K562 (cell line): ENCODE measurements at regions not wholly inside any gene's neighbourhood (a gene's known extent, or its start where the extent isn't known, plus 50 kb on each side); places are given as distances from the start of the nearest gene placed in this dataset.

ENCODE experiments used
- BACH1 ChIP-seq: fragments of 200-800 bp; sonication (Bioruptor generic); IDR thresholded peaks from 2 replicates; pipeline ENCODE4 v1.6.1; 2016; ENCODE audit warnings: missing genetic modification characterization, missing compliant biosample characterization
- CBFB ChIP-seq: sonication (generic); formaldehyde crosslinking; IDR thresholded peaks from 2 replicates; pipeline ENCODE4 v1.4.0; 2020; ENCODE audit warnings: mild to moderate bottlenecking, missing genetic modification reagents
- CHD2 ChIP-seq: IDR thresholded peaks from 2 replicates; pipeline ENCODE4 v1.6.1; 2011; ENCODE audit warnings: low read depth, low read length
- LARP7 ChIP-seq: fragments of 450-650 bp; IDR thresholded peaks from 2 replicates; pipeline ENCODE4 v1.6.1; 2016
- MEF2A ChIP-seq: IDR thresholded peaks from 2 replicates; pipeline ENCODE4 v1.6.1; 2011; ENCODE audit warnings: low read depth, mild to moderate bottlenecking, low read length, moderate library complexity; ENCODE audit not compliant: control insufficient read depth
- NBN ChIP-seq: fragments of 450-650 bp; IDR thresholded peaks from 2 replicates; pipeline ENCODE4 v1.6.1; 2016; ENCODE audit warnings: low read depth, mild to moderate bottlenecking
- RBM39 ChIP-seq: fragments of 200-400 bp; formaldehyde crosslinking; optimal IDR thresholded peaks from 2 replicates; pipeline ENCODE3; 2018; ENCODE audit warnings: low read depth, low read length
- RNF2 ChIP-seq: sonication (generic); IDR thresholded peaks from 2 replicates; pipeline ENCODE4 v1.6.1; 2016
- ZNF512 ChIP-seq: IDR thresholded peaks from 2 replicates; pipeline ENCODE4 v1.6.1; 2016; ENCODE audit warnings: missing genetic modification characterization, missing compliant biosample characterization
- TF ChIP-seq, protein P1 (sequence below): fragments of 250-450 bp; sonication (Bioruptor Pico); IDR thresholded peaks from 2 replicates; pipeline ENCODE4 v1.8.0; 2022; ENCODE audit warnings: moderate library complexity, mild to moderate bottlenecking, inconsistent platforms
- TF ChIP-seq, protein P2 (sequence below), 2 experiments: fragments of 200-800 bp in 1 of 2; sonication (Bioruptor generic) in 1 of 2; sonication (generic) in 1 of 2; formaldehyde crosslinking in 1 of 2; IDR thresholded peaks in 1 of 2; conservative IDR thresholded peaks in 1 of 2; 2 replicates each; pipeline versions ENCODE4 v1.5.0 to v1.6.1; 2016 to 2020; ENCODE audit warnings: missing compliant biosample characterization in 1 of 2, missing genetic modification characterization in 1 of 2, missing genetic modification reagents in 1 of 2
- TF ChIP-seq, protein P3 (sequence below), 3 experiments: IDR thresholded peaks in 2 of 3; conservative IDR thresholded peaks in 1 of 3; 2 replicates each; pipeline ENCODE4 v1.5.1; 2011 to 2012; ENCODE audit warnings: low read length in 3 of 3, mild to moderate bottlenecking in 3 of 3, control low read depth in 2 of 3, improper control_type of control experiment in 1 of 3, inconsistent platforms in 1 of 3, low read depth in 1 of 3, mixed read lengths in 1 of 3, moderate library complexity in 1 of 3; ENCODE audit not compliant: insufficient read depth in 2 of 3

GRCh38 chr4:149056615-149057014 lies 614.4 kb upstream of the NR3C2 start:
- TF ChIP-seq, protein P1, sequence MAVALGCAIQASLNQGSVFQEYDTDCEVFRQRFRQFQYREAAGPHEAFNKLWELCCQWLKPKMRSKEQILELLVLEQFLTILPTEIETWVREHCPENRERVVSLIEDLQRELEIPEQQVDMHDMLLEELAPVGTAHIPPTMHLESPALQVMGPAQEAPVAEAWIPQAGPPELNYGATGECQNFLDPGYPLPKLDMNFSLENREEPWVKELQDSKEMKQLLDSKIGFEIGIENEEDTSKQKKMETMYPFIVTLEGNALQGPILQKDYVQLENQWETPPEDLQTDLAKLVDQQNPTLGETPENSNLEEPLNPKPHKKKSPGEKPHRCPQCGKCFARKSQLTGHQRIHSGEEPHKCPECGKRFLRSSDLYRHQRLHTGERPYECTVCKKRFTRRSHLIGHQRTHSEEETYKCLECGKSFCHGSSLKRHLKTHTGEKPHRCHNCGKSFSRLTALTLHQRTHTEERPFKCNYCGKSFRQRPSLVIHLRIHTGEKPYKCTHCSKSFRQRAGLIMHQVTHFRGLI: no peak
- TF ChIP-seq NBN: no peak
- TF ChIP-seq BACH1: no peak
- TF ChIP-seq CBFB: no peak
- TF ChIP-seq, protein P2, sequence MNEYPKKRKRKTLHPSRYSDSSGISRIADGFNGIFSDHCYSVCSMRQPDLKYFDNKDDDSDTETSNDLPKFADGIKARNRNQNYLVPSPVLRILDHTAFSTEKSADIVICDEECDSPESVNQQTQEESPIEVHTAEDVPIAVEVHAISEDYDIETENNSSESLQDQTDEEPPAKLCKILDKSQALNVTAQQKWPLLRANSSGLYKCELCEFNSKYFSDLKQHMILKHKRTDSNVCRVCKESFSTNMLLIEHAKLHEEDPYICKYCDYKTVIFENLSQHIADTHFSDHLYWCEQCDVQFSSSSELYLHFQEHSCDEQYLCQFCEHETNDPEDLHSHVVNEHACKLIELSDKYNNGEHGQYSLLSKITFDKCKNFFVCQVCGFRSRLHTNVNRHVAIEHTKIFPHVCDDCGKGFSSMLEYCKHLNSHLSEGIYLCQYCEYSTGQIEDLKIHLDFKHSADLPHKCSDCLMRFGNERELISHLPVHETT (CRISPR knock-in tag; conservative IDR thresholded peaks at IDR 0.05 in 1 of 2, IDR thresholded peaks at IDR 0.05 in 1 of 2): no peak
- TF ChIP-seq, protein P3, sequence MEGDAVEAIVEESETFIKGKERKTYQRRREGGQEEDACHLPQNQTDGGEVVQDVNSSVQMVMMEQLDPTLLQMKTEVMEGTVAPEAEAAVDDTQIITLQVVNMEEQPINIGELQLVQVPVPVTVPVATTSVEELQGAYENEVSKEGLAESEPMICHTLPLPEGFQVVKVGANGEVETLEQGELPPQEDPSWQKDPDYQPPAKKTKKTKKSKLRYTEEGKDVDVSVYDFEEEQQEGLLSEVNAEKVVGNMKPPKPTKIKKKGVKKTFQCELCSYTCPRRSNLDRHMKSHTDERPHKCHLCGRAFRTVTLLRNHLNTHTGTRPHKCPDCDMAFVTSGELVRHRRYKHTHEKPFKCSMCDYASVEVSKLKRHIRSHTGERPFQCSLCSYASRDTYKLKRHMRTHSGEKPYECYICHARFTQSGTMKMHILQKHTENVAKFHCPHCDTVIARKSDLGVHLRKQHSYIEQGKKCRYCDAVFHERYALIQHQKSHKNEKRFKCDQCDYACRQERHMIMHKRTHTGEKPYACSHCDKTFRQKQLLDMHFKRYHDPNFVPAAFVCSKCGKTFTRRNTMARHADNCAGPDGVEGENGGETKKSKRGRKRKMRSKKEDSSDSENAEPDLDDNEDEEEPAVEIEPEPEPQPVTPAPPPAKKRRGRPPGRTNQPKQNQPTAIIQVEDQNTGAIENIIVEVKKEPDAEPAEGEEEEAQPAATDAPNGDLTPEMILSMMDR (IDR thresholded peaks at IDR 0.05 in 2 of 3, conservative IDR thresholded peaks at IDR 0.05 in 1 of 3; ENCODE audit: insufficient read depth in 2 of 3, low read depth in 1 of 3, low read length in 3 of 3): no peak
- TF ChIP-seq MEF2A: no peak
- TF ChIP-seq CHD2: no peak
- no peak for TF ChIP-seq LARP7
- no peak for TF ChIP-seq ZNF512
- no peak for TF ChIP-seq RNF2
- TF ChIP-seq RBM39: no peak
